Renal pelvis (tissue), 1 donor: ENCODE measurements at regions not wholly inside any gene's neighbourhood (a gene's known extent, or its start where the extent isn't known, plus 50 kb on each side); places are given as distances from the start of the nearest gene placed in this dataset.

Source experiments
- DNase-seq: peaks from one replicate; pipeline ENCODE4 v3.0.0-alpha.2; 2013

GRCh38 chr1:38577385-38577784 is 282.2 kb downstream of the RRAGC start:
- no peak for DNase-seq

GRCh38 chr1:38576241-38576640 is 283.3 kb downstream of the RRAGC start:
- DNase-seq: no peak

- DNase-seq: no peak
Measured at GRCh38 chr1:38571726-38572125, 287.8 kb downstream of the RRAGC start.

- DNase-seq: no peak
Measured at GRCh38 chr1:38570657-38570975, 289.0 kb downstream of the RRAGC start.

- no peak for DNase-seq
Measured at GRCh38 chr1:38569932-38570656, 289.5 kb downstream of the RRAGC start.

GRCh38 chr1:38568061-38568857 is 291.3 kb downstream of the RRAGC start:
- DNase-seq: no peak

GRCh38 chr1:38567401-38567800 is 292.2 kb downstream of the RRAGC start:
- DNase-seq: no peak

- no peak for DNase-seq
Measured at GRCh38 chr1:38565020-38565491, 294.5 kb downstream of the RRAGC start.

GRCh38 chr1:38563942-38564735 is 295.4 kb downstream of the RRAGC start:
- no peak for DNase-seq

GRCh38 chr1:38561725-38562124 is 297.8 kb downstream of the RRAGC start:
- no peak for DNase-seq

- no peak for DNase-seq
Measured at GRCh38 chr1:38561110-38561509, 298.5 kb downstream of the RRAGC start.

GRCh38 chr1:38560457-38560856 is 299.1 kb downstream of the RRAGC start:
- no peak for DNase-seq

- no peak for DNase-seq
Measured at GRCh38 chr1:38559446-38560165, 300.0 kb downstream of the RRAGC start.

- no peak for DNase-seq
Measured at GRCh38 chr1:38558500-38559445, 300.8 kb downstream of the RRAGC start.

- no peak for DNase-seq
Measured at GRCh38 chr1:38558055-38558454, 301.5 kb downstream of the RRAGC start.

- no peak for DNase-seq
Measured at GRCh38 chr1:38555594-38555993, 304.0 kb downstream of the RRAGC start.

- DNase-seq: no peak
Measured at GRCh38 chr1:38555130-38555529, 304.4 kb downstream of the RRAGC start.

GRCh38 chr1:38551318-38552307 is 308.0 kb downstream of the RRAGC start:
- no peak for DNase-seq

- no peak for DNase-seq
Measured at GRCh38 chr1:38549191-38549590, 310.4 kb downstream of the RRAGC start.
